Psoas muscle (tissue), 7 donors: ENCODE measurements at regions not wholly inside any gene's neighbourhood (a gene's known extent, or its start where the extent isn't known, plus 50 kb on each side); places are given as distances from the start of the nearest gene placed in this dataset.
"Not testable (repeated sequence)": the region's sequence is repeated elsewhere in the genome, so short reads cannot be mapped to it uniquely, and the experiment has no call there.

ENCODE experiments used
- ATAC-seq, 4 donors: fragments of 200-7000 bp; cut with Tn5 transposase; one replicate each; pipeline ENCODE4 v1.9.1; 2020; ENCODE audit warnings: moderate library complexity in 3 of 4, mild to moderate bottlenecking in 2 of 4
- DNase-seq, 2 donors: peaks; one replicate each; pipeline ENCODE4 v3.0.0-alpha.2; 2020
- H3K27ac ChIP-seq: fragments of 200-600 bp; one replicate; pipeline ENCODE4 v1.8.0; 2022
- H3K27me3 ChIP-seq, 3 donors: fragments of 200-600 bp in 1 of 3; one replicate each; pipeline versions ENCODE4 v1.6.1 to v1.8.0; 2013 to 2022; ENCODE audit warnings: low read length in 2 of 3, mild to moderate bottlenecking in 2 of 3, moderate library complexity in 1 of 3; ENCODE audit not compliant: insufficient read depth in 3 of 3
- H3K36me3 ChIP-seq, 2 donors: fragments of 200-600 bp in 1 of 2; one replicate each; pipeline versions ENCODE4 v1.6.1 to v1.8.0; 2013 to 2022; ENCODE audit warnings: low read depth in 1 of 2, mild to moderate bottlenecking in 1 of 2, moderate library complexity in 1 of 2; ENCODE audit not compliant: insufficient read depth in 1 of 2
- H3K4me1 ChIP-seq: fragments of 200-600 bp; one replicate; pipeline ENCODE4 v1.8.0; 2022
- H3K4me3 ChIP-seq: fragments of 200-600 bp; one replicate; pipeline ENCODE4 v1.8.0; 2022; ENCODE audit warnings: mild to moderate bottlenecking
- H3K9me3 ChIP-seq: fragments of 200-600 bp; one replicate; pipeline ENCODE4 v1.8.0; 2022
- WGBS, 3 donors: extraction: QIAGEN DNeasy Blood & Tissue Kit; methylation state at CpG; one replicate each; pipeline versions ENCODE4 v1.1.6 to v1.1.7; 2013; 5-methylcytosine and 5-hydroxymethylcytosine counted together
- intact Hi-C, 2 donors: fragments of 100-400 bp; cut with DNase I; formaldehyde crosslinking; loops; one replicate each; pipeline versions ENCODE4 v1.11.0 to v1.14.2; 2022
- TF ChIP-seq, protein P1 (sequence below): fragments of 200-600 bp; IDR thresholded peaks from one replicate; pipeline ENCODE4 v1.8.0; 2022; ENCODE audit warnings: antibody characterized with exemption
- donor health status: healthy with polysubstance abuse.
- donor health status: DM: no; HTN: no; CAD: no; lungs with moderate emphysema.
- donor health status: Bipolar disorder and iron deficiency.
- donor health status: healthy.
- donor health status: DM: yes; HTN: yes; CAD: no.
- donor health status: DM: no; HTN: no; CAD: no.
- donor health status: DM: yes; HTN: yes; CAD: no.

- no peaks in the 10 kb centered on the region for H3K4me1 ChIP-seq
- no peak overlapping the region for H3K4me3 ChIP-seq
- H3K27ac ChIP-seq, result no peak overlapping the region
- no peak for DNase-seq
- no peaks in the 10 kb centered on the region for H3K36me3 ChIP-seq
- H3K27me3 ChIP-seq, result no peaks in the 10 kb centered on the region
- intact Hi-C loops, result no loop called here
- TF ChIP-seq, protein P1, sequence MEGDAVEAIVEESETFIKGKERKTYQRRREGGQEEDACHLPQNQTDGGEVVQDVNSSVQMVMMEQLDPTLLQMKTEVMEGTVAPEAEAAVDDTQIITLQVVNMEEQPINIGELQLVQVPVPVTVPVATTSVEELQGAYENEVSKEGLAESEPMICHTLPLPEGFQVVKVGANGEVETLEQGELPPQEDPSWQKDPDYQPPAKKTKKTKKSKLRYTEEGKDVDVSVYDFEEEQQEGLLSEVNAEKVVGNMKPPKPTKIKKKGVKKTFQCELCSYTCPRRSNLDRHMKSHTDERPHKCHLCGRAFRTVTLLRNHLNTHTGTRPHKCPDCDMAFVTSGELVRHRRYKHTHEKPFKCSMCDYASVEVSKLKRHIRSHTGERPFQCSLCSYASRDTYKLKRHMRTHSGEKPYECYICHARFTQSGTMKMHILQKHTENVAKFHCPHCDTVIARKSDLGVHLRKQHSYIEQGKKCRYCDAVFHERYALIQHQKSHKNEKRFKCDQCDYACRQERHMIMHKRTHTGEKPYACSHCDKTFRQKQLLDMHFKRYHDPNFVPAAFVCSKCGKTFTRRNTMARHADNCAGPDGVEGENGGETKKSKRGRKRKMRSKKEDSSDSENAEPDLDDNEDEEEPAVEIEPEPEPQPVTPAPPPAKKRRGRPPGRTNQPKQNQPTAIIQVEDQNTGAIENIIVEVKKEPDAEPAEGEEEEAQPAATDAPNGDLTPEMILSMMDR, result no peak
- H3K9me3 ChIP-seq, result no peaks in the 10 kb centered on the region
- no peak for ATAC-seq
These were observed 1294.9 kb downstream of the ADGRL3 start for GRCh38 chr4:62495032-62495431.

DNA sequence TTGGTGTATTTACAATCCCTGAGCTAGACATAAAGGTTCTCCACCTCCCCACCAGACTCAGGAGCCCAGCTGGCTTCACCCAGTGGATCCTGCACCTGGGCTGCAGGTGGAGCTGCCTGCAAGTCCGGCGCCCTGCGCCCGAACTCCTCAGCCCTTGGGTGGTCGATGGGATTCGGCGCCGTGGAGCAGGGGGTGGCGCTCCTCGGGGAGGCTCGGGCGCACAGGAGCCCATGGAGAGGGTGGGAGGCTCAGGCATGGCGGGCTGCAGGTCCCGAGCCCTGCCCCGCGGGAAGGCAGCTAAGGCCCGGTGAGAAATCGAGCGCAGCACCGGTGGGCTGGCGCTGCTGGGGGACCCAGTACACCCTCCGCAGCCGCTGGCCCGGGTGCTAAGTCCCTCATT is 1291.6 kb downstream of the ADGRL3 start:
- intact Hi-C loops, H3K36me3 ChIP-seq, DNase-seq, H3K4me1 ChIP-seq, H3K4me3 ChIP-seq, ATAC-seq, H3K27ac ChIP-seq, H3K27me3 ChIP-seq, H3K9me3 ChIP-seq: not testable (repeated sequence)
- WGBS, 3 donors, result 97 to 98% (median 97%) methylated on average over 12 to 24 of the region's 24 CpGs

GRCh38 chr4:62490635-62491034 is 1290.5 kb downstream of the ADGRL3 start:
- WGBS, 3 donors, result 86 to 96% (median 86%) methylated on average over 1 of the region's 1 CpG
- intact Hi-C loops, result no loop called here

DNA sequence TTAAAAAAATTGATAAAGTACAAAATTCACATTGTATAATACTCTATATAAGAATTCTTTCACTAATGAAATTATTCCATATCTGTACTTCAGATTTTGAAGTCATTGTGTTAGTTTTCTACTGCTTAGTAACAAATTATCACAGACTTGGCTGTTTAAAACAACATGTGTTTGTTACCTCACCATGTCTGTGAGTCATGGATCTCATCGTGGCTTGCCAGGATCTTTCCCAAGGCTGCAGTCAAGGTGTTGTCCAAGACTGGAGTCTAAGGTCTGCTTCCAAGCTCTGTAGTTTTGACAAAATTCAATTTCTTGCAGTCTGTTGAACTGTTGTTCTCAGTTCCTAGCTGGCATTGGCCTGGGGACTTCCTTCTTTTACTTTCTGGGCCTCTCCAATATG is 1286.9 kb downstream of the ADGRL3 start:
- ATAC-seq (no peak), DNase-seq (no peak)
- Histone ChIP-seq H3K4me3 (no peak overlapping the region), H3K4me1 (no peaks in the 10 kb centered on the region), H3K27ac (no peak overlapping the region), H3K9me3 (no peaks in the 10 kb centered on the region), H3K27me3 (no peaks in the 10 kb centered on the region), H3K36me3 (no peaks in the 10 kb centered on the region)
- TF ChIP-seq, protein P1, result no peak
- 17 to 30% (median 21%) methylated on average over 1 of the region's 1 CpG for WGBS, 3 donors
- intact Hi-C loops, result no loop called here

More at GRCh38 chr4:62490635-62491034, 1290.5 kb downstream of the ADGRL3 start:
- Histone ChIP-seq H3K36me3 (no peaks in the 10 kb centered on the region), H3K27ac (no peak overlapping the region), H3K27me3 (no peaks in the 10 kb centered on the region), H3K4me1 (no peaks in the 10 kb centered on the region), H3K9me3 (no peaks in the 10 kb centered on the region), H3K4me3 (no peak overlapping the region)
- no peak for DNase-seq
- TF ChIP-seq, protein P1, result no peak
- no peak for ATAC-seq

GRCh38 chr4:62484357-62484756 is 1284.2 kb downstream of the ADGRL3 start:
- 85 to 95% (median 91%) methylated on average over 3 of the region's 3 CpGs for WGBS, 3 donors
- intact Hi-C loops, result no loop called here
- no peaks in the 10 kb centered on the region for H3K36me3 ChIP-seq
- H3K4me3 ChIP-seq, result no peak overlapping the region
- no peaks in the 10 kb centered on the region for H3K4me1 ChIP-seq
- no peaks in the 10 kb centered on the region for H3K9me3 ChIP-seq
- no peak for ATAC-seq
- H3K27ac ChIP-seq, result no peak overlapping the region
- no peak for DNase-seq
- H3K27me3 ChIP-seq, result no peaks in the 10 kb centered on the region
- TF ChIP-seq, protein P1, result no peak
